Activated CD8-positive, alpha-beta memory T cell treated with anti-CD3 and anti-CD28 coated beads, Interleukin-2, amount 10 ng/mL, durations not matched to agents 7 days and 5 days (primary cell): ENCODE measurements at regions not wholly inside any gene's neighbourhood (a gene's known extent, or its start where the extent isn't known, plus 50 kb on each side); places are given as distances from the start of the nearest gene placed in this dataset.

ENCODE experiments used
- ATAC-seq: fragments of 150-1000 bp; cut with Tn5 transposase; one replicate; pipeline ENCODE4 v1.10.0; 2021; ENCODE audit warnings: moderate library complexity
- CTCF ChIA-PET: fragments of 350-600 bp; sonication (Branson Sonifier 250); formaldehyde crosslinking; loops from one replicate; lab custom pipeline; 2021; ENCODE audit warnings: antibody characterized with exemption; lab: Charles Lee
- DNase-seq: peaks from one replicate; pipeline ENCODE4 v3.0.0-alpha.2; 2020
- H3K27ac Mint-ChIP-seq: one replicate; pipeline ENCODE4 v1.8.0; 2021; ENCODE audit warnings: mild to moderate bottlenecking, mixed read lengths
- H3K27me3 Mint-ChIP-seq: one replicate; pipeline ENCODE4 v1.8.0; 2021; ENCODE audit warnings: mixed read lengths
- H3K36me3 Mint-ChIP-seq: one replicate; pipeline ENCODE4 v1.8.0; 2021; ENCODE audit warnings: mild to moderate bottlenecking, mixed read lengths
- H3K4me1 Mint-ChIP-seq: one replicate; pipeline ENCODE4 v1.8.0; 2021; ENCODE audit warnings: mixed read lengths
- H3K4me3 Mint-ChIP-seq: one replicate; pipeline ENCODE4 v1.8.0; 2021; ENCODE audit warnings: mild to moderate bottlenecking, moderate library complexity, mixed read lengths
- H3K9me3 Mint-ChIP-seq: one replicate; pipeline ENCODE4 v1.8.0; 2022; ENCODE audit warnings: low read depth, mixed read lengths

DNA sequence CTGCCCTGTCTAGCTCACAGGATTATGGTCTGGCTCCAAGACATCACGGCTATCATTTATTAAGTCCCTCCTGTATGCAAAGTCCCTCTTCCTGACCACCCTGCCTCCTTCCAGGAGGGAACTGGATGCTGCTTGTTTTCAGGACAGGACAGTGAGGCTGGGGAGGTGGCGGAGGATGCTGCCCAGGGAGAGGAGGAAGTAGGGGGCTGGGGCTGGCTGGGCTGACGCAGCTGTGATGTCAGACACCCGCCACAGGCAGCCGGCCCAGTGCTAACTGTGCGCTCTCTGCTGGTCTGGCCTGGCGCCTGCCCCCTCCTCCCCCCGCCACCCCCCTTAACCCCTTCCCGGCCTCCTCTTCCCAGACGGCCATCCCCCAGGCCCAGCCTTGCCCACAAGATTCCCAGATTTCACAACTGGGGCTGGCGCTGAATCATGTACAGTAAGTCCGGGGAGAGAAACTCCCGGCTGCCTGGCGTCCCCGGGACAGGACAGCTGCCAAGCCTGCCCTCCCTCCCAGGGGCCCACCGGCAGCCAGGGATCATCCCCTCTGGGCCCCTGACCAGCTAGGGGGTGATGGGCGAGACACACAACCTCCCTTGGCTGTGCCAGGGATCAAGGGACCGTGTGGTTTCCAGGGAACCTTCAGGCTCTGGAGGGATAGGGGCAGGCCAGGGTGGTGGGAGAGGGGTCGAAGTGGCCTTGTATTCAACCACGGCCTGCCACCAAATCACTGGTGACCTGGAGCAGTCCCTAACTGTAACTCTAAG, 118.1 kb downstream of the CEBPB start:
- no peak overlapping the region for H3K4me3 Mint-ChIP-seq
- H3K9me3 Mint-ChIP-seq, result no peaks in the 10 kb centered on the region
- no peaks in the 10 kb centered on the region for H3K36me3 Mint-ChIP-seq
- no peak overlapping the region for H3K27ac Mint-ChIP-seq
- no peak for ATAC-seq
- CTCF ChIA-PET, result no interaction called here
- peaks cover 12% of the 10 kb centered on the region for H3K27me3 Mint-ChIP-seq
- DNase-seq, result no peak
- H3K4me1 Mint-ChIP-seq, result peaks cover 9% of the 10 kb centered on the region

GRCh38 chr20:50309280-50309763, 118.7 kb downstream of the CEBPB start:
- H3K9me3 Mint-ChIP-seq, result no peaks in the 10 kb centered on the region
- peaks cover 9% of the 10 kb centered on the region for H3K4me1 Mint-ChIP-seq
- CTCF ChIA-PET, result no interaction called here
- no peak overlapping the region for H3K27ac Mint-ChIP-seq
- no peak overlapping the region for H3K4me3 Mint-ChIP-seq
- ATAC-seq (no peak), DNase-seq (no peak)
- H3K36me3 Mint-ChIP-seq, result no peaks in the 10 kb centered on the region
- peaks cover 19% of the 10 kb centered on the region for H3K27me3 Mint-ChIP-seq

- Mint-ChIP-seq H3K27me3 (peaks cover 26% of the 10 kb centered on the region), H3K27ac (no peak overlapping the region), H3K4me1 (peaks cover 12% of the 10 kb centered on the region), H3K4me3 (no peak overlapping the region), H3K9me3 (no peaks in the 10 kb centered on the region), H3K36me3 (no peaks in the 10 kb centered on the region)
- CTCF ChIA-PET, result no interaction called here
- ATAC-seq, result no peak
- no peak for DNase-seq
Observed at GRCh38 chr20:50309764-50310672, 119.4 kb downstream of the CEBPB start.

- Mint-ChIP-seq H3K27ac (no peak overlapping the region), H3K36me3 (no peaks in the 10 kb centered on the region), H3K4me1 (peaks cover 12% of the 10 kb centered on the region), H3K4me3 (no peak overlapping the region), H3K9me3 (no peaks in the 10 kb centered on the region), H3K27me3 (peaks cover 32% of the 10 kb centered on the region)
- DNase-seq, result peak; percentile 51
- peak; percentile 39 for ATAC-seq
- CTCF ChIA-PET, result no interaction called here
Observed at GRCh38 chr20:50310673-50311051, 120.0 kb downstream of the CEBPB start.

DNA sequence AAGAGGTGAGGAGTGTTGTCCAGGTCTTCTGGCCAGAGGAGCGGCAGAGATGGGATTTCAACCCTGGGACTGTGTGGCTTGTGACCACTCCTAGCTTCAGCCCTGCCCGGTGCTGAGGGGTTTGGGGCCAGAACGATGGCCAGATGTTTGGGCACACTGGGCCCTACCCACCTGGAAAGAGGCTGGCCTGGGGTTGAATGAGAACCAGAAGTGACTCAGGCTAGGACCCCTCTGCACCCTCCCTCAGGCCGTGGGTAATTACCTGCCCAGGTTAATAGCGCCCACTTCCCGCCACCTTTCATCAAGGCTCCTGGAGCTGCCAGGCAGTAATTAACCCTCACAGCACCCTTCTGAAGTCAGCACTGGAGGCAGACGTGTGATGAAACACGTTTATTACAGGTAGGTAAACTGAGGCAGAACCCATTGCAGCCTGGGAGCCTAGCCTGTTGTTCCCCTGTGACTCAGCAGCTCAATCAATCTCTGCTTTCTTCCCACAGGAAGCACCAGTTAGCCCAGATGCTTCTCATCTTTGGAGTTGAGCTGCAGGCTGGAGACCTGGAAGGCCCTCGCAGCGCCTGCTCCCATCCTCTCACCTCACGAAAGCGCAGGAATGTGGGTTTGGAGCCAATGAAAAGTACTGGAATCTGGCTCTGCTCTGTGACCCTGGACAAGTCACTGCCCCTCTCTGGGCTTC, 120.8 kb downstream of the CEBPB start:
- Mint-ChIP-seq H3K36me3 (peaks cover 2% of the 10 kb centered on the region), H3K27ac (no peak overlapping the region), H3K9me3 (no peaks in the 10 kb centered on the region), H3K27me3 (peaks cover 39% of the 10 kb centered on the region), H3K4me3 (no peak overlapping the region), H3K4me1 (peaks cover 12% of the 10 kb centered on the region)
- CTCF ChIA-PET, result no interaction called here
- no peak for ATAC-seq
- DNase-seq, result no peak

DNA sequence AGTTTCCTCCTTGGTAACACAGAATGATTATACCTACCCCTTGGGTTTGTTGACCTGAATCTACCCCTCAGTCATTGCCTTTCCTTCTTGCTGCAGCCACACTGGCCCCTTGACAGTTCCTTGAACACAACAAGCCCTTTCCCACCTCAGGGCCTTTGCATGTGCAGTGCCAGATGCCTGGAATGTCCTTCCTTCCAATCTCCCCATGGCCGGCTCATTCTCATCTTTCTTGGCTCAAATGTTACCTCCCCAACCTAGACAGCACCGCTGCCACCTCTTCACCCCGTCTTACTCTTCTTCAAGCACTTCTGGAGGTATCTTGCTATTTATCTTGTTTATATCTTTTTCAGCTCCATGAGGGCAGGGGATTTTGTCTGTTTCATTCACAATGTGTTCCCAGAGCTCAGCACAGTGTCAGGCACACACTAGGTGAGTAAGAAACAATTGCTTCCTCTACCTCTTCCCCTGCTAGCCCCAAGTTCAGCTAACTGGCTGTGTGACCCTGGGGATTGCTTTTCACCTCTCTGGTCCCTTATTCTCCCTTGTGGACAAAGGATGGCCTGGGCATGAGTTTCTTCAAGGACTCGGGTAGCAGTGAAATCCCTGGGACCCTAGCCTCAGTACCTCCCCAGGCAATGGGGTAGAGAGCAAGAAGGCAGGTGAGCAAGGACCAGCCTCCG, 121.5 kb downstream of the CEBPB start:
- no peak for DNase-seq
- ATAC-seq, result no peak
- no peaks in the 10 kb centered on the region for H3K9me3 Mint-ChIP-seq
- no peak overlapping the region for H3K27ac Mint-ChIP-seq
- peaks cover 2% of the 10 kb centered on the region for H3K36me3 Mint-ChIP-seq
- H3K4me1 Mint-ChIP-seq, result peaks cover 12% of the 10 kb centered on the region
- CTCF ChIA-PET, result no interaction called here
- H3K27me3 Mint-ChIP-seq, result peaks cover 43% of the 10 kb centered on the region
- H3K4me3 Mint-ChIP-seq, result no peak overlapping the region

DNA sequence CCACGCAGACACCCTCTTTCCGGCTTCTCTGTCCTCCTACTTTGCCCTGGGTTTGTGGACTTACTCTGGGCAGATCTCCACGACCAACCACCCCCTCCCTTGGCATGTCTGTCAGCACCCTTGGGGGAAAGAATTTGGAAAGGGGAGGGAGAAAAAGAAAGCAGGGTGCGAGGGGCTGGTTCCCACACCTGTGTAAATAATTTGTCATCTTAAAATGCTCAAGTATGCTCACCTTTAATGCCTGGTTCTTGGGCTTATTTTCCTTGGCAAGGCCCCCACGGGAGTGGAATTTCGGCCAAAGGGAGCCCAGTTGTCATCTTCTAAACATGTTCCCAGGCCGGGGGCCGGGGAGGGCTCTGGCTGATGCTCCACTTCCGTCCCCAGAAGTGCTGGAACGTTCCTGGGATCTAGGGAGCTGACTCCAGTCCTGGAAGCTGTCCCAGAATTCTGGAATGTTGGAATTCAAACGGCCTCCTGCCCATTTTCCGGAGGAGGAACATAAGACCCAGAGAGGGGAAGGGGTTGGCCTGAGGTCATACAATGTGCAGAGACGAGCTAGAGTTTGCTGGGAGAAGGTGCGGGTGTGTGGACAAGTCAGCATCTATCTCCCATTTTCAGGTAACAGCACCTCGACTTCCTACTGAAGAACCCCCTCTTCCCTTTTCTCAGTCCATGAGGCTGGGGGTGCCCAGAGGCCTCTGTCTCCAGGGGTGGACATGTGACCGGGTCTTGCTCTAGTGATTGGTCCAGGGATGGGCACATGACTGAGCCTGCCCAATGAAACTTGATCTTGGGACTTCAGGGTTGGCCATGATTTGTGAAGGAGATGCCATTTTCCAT, 122.3 kb downstream of the CEBPB start:
- H3K4me1 Mint-ChIP-seq, result peaks cover 12% of the 10 kb centered on the region
- H3K27ac Mint-ChIP-seq, result no peak overlapping the region
- H3K36me3 Mint-ChIP-seq, result peaks cover 2% of the 10 kb centered on the region
- H3K27me3 Mint-ChIP-seq, result peaks cover 45% of the 10 kb centered on the region
- ATAC-seq (no peak), DNase-seq (no peak)
- H3K9me3 Mint-ChIP-seq, result no peaks in the 10 kb centered on the region
- no peak overlapping the region for H3K4me3 Mint-ChIP-seq
- CTCF ChIA-PET, result no interaction called here

DNA sequence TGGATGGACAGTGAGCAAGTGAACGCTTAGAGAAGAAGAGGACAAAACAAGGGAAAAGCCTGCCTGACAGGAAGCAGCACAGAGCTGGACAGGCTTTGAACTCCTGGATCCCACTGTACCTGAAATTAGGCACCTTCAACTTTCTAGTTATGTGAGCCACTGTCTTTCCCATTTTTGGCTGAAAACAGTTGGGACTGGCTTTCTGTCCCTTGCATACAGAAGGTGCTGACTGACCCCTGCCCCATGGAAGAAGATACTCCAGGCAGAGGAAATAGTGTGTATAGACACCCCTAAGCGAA, 122.8 kb downstream of the CEBPB start:
- DNase-seq (no peak), ATAC-seq (no peak)
- H3K27me3 Mint-ChIP-seq, result peaks cover 50% of the 10 kb centered on the region
- CTCF ChIA-PET, result no interaction called here
- peaks cover 12% of the 10 kb centered on the region for H3K4me1 Mint-ChIP-seq
- no peak overlapping the region for H3K4me3 Mint-ChIP-seq
- H3K36me3 Mint-ChIP-seq, result peaks cover 2% of the 10 kb centered on the region
- no peaks in the 10 kb centered on the region for H3K9me3 Mint-ChIP-seq
- no peak overlapping the region for H3K27ac Mint-ChIP-seq

DNA sequence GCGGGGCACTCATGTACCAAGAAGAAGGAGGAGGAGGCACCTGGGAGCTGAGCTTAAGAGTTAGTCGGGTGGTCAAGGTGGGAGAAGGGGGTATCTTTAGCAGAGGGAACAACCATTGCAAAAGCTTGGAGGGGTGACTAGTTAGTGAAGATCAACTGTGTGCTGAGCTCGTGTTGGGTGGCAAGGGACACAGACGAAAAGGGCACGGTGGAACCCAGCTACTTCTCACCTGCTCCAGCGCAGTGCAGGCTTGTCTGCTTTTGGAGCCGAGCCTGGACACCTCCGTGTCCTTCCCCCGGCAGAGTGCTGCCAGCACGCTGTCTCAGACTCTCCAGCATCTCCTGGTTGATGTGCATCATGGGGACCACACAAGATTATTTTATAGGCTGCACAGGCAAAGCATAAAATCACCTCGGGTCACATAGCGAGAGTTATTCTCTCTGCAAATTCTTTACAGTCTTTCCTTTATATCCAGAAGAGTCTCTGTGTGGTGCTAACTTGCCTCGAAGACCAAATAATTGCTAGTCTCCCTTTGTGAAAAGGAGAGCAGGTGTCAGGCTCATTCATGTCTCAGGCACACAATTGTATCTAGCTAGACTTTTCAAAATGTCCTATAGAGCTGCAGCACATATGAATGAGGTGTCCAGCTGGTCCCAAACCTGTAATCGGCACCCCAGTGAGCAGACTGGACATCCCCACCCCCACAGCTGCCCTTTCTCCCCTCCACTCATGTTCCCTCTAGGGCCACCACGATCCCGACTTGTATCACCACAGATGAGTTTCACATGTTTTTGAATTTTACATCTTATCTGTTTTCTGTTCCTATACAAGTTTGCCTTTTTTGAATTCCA, 123.4 kb downstream of the CEBPB start:
- Mint-ChIP-seq H3K4me1 (peaks cover 15% of the 10 kb centered on the region), H3K27me3 (peaks cover 53% of the 10 kb centered on the region), H3K9me3 (no peaks in the 10 kb centered on the region), H3K27ac (no peak overlapping the region), H3K4me3 (no peak overlapping the region), H3K36me3 (peaks cover 2% of the 10 kb centered on the region)
- ATAC-seq, result no peak
- no peak for DNase-seq
- CTCF ChIA-PET, result no interaction called here

- H3K9me3 Mint-ChIP-seq, result no peaks in the 10 kb centered on the region
- DNase-seq (no peak), ATAC-seq (no peak)
- H3K36me3 Mint-ChIP-seq, result peaks cover 2% of the 10 kb centered on the region
- H3K4me3 Mint-ChIP-seq, result no peak overlapping the region
- peaks cover 14% of the 10 kb centered on the region for H3K4me1 Mint-ChIP-seq
- CTCF ChIA-PET, result no interaction called here
- H3K27me3 Mint-ChIP-seq, result peaks cover 55% of the 10 kb centered on the region
- no peak overlapping the region for H3K27ac Mint-ChIP-seq
Observed at GRCh38 chr20:50314678-50315335, 124.2 kb downstream of the CEBPB start.

GRCh38 chr20:50315586-50316551, 125.2 kb downstream of the CEBPB start:
- H3K9me3 Mint-ChIP-seq, result no peaks in the 10 kb centered on the region
- DNase-seq, result no peak
- ATAC-seq, result no peak
- H3K4me3 Mint-ChIP-seq, result no peak overlapping the region
- H3K4me1 Mint-ChIP-seq, result peaks cover 12% of the 10 kb centered on the region
- CTCF ChIA-PET, result no interaction called here
- peaks cover 2% of the 10 kb centered on the region for H3K36me3 Mint-ChIP-seq
- H3K27ac Mint-ChIP-seq, result no peak overlapping the region
- H3K27me3 Mint-ChIP-seq, result peaks cover 61% of the 10 kb centered on the region
